ENCODE measurements at regions not wholly inside any gene's neighbourhood (a gene's known extent, or its start where the extent isn't known, plus 50 kb on each side); places are given as distances from the start of the nearest gene placed in this dataset.

- DNase-seq (ENCODE audit: low read depth in 2 of 2, low spot score in 1 of 2) = no peak
Observed at GRCh38 chr12:126160912-126161311, 1095.7 kb downstream of the AACS start.

- DNase-seq (ENCODE audit: low read depth in 2 of 2, low spot score in 1 of 2) = no peak
Observed at GRCh38 chr12:126163984-126164383, 1098.7 kb downstream of the AACS start.

- DNase-seq (ENCODE audit: low read depth in 2 of 2, low spot score in 1 of 2) = no peak
Observed at GRCh38 chr12:126171937-126172559, 1106.8 kb downstream of the AACS start.

DNA sequence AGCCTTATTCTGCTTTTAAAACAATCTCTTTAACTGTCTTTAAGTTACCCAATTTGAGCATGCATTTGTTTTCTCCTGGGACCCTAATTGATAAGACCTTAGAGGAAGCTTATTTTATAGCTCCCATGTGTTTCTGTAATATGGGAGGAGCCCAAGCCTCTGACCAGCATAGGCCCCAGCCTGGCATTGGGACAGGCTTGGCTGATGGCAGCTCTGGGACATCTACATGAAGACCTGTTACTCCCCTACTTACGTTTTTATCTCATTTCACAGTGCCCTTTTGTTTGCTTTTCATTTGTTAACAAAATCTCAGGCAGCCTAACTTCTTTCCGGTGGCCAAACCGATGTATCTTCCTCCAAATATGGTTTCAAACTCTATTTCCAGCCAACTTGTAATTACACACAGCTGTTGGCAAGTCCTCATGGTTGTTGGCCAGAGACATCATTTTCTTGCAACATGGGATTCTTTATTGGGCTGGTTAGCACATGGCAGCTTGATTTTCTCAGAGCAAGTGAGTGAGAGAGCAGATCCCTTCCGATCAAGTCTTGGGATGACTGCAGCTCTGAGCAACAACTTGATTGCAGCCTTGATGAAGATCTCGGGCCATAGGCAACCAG, 1117.5 kb downstream of the AACS start:
- no peak for DNase-seq (ENCODE audit: low read depth in 2 of 2, low spot score in 1 of 2)

DNA sequence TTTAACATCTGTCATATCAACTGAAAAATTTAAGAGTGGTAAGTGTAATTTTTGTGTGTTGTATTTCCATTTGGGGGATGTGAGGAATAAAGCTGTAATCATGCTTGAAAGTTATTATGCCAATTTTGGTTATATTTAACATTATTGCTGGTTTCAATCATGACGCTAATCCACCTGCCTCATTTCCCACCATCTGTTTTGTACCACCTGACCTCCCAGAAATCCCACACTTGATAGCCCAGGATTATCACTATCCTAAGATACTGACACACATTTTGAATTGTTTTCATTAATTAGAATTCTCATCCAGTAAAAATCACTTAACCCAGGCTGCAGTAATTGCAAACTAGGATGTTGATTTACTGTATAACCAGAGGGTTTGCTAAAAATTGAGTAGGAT, 1119.8 kb downstream of the AACS start:
- DNase-seq (ENCODE audit: low read depth in 2 of 2, low spot score in 1 of 2) = no peak

- no peak for DNase-seq (ENCODE audit: low read depth in 2 of 2, low spot score in 1 of 2)
Observed at GRCh38 chr12:126189856-126190255, 1124.6 kb downstream of the AACS start.

- DNase-seq (ENCODE audit: low read depth in 2 of 2, low spot score in 1 of 2) = no peak
Observed at GRCh38 chr12:126191031-126191891, 1126.0 kb downstream of the AACS start.

GRCh38 chr12:126191949-126192348, 1126.7 kb downstream of the AACS start:
- no peak for DNase-seq (ENCODE audit: low read depth in 2 of 2, low spot score in 1 of 2)

DNA sequence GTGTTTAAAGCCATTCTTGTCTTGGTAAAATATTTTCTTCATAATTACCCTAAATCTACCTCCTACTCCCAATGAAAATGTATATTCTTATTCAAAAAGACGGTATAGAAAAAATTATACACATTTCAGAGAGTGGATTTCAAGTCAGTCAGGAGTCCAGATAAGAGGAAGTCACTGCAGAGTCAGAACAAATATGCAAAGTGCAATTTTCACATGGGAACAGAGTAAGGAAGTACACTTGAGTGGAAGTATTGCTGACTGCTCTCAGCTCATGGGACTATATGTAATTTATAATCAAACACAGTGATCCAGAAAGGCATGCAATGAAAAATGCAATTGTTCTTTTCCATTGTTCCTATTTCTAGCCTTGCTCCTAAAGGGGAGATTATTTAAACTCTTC, 1128.0 kb downstream of the AACS start:
- no peak for DNase-seq (ENCODE audit: low read depth in 2 of 2, low spot score in 1 of 2)

DNA sequence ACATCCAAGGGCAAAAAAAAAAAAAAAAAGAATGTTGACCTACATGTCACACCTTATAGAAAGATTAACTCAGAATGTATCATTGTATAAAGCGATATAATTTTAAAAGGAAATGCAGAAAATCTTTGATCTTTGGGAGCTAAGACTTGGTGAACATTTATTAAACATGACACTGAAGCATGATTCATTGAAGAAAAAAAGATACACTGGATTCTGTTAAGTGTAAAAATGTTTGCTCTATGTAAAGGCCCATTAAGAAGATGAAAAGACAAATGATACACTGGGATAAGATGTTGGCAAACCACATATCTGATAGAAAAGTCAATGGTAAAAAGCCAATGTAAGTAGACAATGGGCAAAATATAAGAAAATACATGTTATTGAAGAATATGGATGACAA, 1131.0 kb downstream of the AACS start:
- DNase-seq (ENCODE audit: low read depth in 2 of 2, low spot score in 1 of 2) = no peak

DNA sequence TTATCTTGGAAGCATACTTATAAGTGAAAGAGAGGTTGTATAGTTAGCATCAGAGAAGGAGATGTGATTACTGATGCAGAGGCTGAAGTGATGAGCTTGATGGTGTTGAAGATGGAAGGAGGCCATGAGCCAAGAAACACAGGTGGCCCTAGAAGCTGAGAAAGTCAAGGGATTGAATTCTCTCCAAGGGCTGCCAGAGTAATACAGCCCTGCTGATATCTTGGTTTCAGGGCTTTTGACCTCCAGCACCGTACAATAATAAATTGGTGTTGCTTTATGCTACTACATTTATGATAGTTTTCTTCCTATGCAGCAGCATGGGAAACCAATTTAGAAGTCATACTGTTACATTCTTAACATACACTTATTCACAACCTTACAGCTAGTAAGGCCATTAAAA, 1133.3 kb downstream of the AACS start:
- no peak for DNase-seq (ENCODE audit: low read depth in 2 of 2, low spot score in 1 of 2)

DNA sequence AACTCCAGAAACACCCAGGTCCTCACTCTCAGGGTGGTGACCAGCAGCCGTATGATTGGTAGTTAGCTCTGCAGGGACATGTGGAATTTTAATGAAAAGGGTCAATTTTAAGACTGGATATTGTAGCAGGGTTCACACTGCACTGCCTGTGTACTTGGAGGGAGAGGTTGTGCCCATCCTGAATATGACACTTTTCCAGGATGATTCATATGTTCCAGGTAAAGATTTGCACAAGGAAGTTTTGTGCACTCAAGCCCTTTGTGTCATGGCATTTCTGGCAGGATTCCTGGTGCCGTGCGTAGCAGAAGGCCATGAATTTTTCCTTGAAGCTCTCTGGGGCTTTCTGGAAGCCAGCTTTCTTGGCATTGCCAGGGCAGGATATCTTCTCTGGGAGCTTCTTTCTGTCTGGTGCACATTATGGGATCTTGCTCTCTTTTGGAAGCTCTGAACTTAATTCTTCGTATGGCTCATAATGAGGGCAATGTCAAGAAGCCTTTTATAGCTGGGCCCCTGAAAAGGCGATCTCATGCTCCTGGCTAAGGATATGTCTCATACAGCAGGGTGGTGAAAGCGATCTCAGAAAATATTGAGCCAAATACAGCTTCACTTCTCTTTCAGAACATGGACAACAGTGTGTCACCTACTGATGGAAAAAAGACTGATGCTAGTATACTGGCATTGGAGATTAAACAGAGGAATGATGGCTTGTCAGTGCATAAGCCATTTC, 1133.9 kb downstream of the AACS start:
- no peak for DNase-seq (ENCODE audit: low read depth in 2 of 2, low spot score in 1 of 2)

- no peak for DNase-seq (ENCODE audit: low read depth in 2 of 2, low spot score in 1 of 2)
Observed at GRCh38 chr12:126201981-126202537, 1136.8 kb downstream of the AACS start.

DNA sequence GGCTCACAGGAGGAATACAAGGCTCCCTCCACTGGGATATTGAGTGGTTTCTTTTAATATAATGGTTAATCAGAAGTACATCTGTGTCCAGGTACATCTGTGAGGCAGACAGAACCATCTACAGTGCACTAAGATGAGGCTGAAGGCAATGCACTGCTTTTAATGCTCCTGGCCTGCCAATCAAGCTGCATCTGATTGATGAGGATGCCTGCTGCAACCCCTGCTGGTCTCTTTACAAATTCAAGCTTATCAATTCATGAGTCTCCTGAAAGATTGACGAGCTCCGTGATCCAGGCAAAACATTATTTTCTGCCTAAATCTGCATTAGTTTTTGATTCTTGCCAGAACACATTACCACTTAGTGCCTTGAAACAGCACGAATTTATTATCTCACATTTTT, 1139.1 kb downstream of the AACS start:
- DNase-seq (ENCODE audit: low read depth in 2 of 2, low spot score in 1 of 2) = no peak

- DNase-seq (ENCODE audit: low read depth in 2 of 2, low spot score in 1 of 2) = no peak
Observed at GRCh38 chr12:126210026-126210425, 1144.8 kb downstream of the AACS start.

- no peak for DNase-seq (ENCODE audit: low read depth in 2 of 2, low spot score in 1 of 2)
Observed at GRCh38 chr12:126210448-126210847, 1145.2 kb downstream of the AACS start.

- DNase-seq (ENCODE audit: low read depth in 2 of 2, low spot score in 1 of 2) = no peak
Observed at GRCh38 chr12:126212824-126213223, 1147.6 kb downstream of the AACS start.

GRCh38 chr12:126218697-126219096, 1153.5 kb downstream of the AACS start:
- DNase-seq (ENCODE audit: low read depth in 2 of 2, low spot score in 1 of 2) = no peak

DNA sequence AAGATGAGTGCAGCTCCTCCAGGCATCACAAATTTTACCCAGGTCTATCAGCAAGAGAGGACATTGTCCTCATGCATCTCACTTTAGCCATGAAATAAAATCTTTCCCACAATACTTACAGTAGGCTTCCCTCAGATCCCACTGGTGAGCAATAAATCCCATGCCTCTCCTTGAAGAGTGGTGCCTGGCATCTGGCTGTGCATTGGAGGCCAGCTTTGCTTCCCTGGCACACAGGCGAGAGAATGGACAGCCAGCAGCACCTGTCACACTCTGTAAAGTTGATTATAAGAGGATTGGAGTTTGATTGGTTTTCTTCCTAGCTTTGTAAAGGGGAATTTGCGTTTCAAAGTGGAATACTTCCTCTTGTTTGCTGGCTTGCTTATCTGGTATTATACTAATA, 1153.9 kb downstream of the AACS start:
- no peak for DNase-seq (ENCODE audit: low read depth in 2 of 2, low spot score in 1 of 2)

DNA sequence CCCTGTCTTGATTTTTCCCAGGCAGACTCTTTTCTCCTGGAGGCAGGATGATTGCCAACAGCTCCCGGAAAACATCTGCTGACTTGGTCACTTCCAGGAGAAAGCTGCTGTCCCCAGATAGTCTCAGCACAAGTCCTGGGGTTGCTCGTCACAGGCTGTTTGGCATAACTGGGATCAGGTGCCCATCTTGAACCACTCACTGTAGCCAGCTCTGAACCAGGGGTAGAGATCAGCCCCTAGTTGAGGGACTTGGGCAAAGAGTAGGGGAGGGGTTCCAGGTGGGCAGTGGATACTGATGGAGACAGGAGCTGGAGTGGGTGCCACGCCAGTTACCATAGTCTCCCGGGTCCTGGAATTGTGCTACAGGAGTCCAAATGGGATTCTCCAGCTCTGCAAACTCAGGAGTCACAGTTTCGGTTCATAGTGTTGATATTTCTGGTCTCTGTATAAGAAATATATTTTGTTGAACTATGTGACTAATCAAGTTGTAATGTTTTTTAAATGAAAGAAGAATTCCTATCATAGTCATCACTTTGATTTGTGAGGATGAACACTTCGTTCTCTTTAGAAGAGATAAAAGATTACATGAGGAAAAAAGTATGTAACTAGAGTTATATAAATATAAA, 1154.5 kb downstream of the AACS start:
- no peak for DNase-seq (ENCODE audit: low read depth in 2 of 2, low spot score in 1 of 2)

DNA sequence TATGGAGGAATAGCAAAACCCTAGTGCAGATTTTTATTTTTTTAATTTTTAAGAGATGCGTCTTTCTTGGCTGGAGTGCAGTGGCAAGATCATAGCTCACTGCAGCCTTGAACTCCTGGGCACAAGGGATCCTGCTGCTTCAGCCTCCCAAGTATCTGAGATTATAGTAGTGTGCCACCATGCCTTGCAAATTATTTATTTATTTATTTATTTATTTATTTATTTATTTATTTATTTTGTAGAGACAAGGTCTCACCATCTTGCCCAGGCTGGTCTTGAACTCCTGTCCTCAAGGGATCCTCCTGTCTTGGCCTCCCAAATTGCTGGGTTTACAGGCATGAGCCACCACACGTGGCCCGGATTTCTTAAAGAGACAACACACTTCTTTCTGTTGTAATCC, 1158.8 kb downstream of the AACS start:
- DNase-seq (ENCODE audit: low read depth in 2 of 2, low spot score in 1 of 2) = no peak
